Glomerular visceral epithelial cell (primary cell): ENCODE measurements at regions not wholly inside any gene's neighbourhood (a gene's known extent, or its start where the extent isn't known, plus 50 kb on each side); places are given as distances from the start of the nearest gene placed in this dataset.
"Not testable (repeated sequence)": the region's sequence is repeated elsewhere in the genome, so short reads cannot be mapped to it uniquely, and the experiment has no call there.

Experiments used
- DNase-seq: peaks from one replicate; pipeline ENCODE4 v3.0.0-alpha.2; 2016; ENCODE audit errors: extremely low spot score

- DNase-seq: peak; percentile 100
Observed at GRCh38 chr15:66883284-66883911, 181.4 kb downstream of the SMAD6 start.

- no peak for DNase-seq
Observed at GRCh38 chr15:66884115-66884622, 181.2 kb upstream of the SMAD3 start.

GRCh38 chr15:66884661-66885237, 180.7 kb upstream of the SMAD3 start:
- DNase-seq: no peak

- no peak for DNase-seq
Observed at GRCh38 chr15:66885281-66885915, 180.0 kb upstream of the SMAD3 start.

GRCh38 chr15:66886241-66886675, 179.1 kb upstream of the SMAD3 start:
- DNase-seq: no peak

- no peak for DNase-seq
Observed at GRCh38 chr15:66886686-66887273, 178.6 kb upstream of the SMAD3 start.

- not testable (repeated sequence) for DNase-seq
Observed at GRCh38 chr15:66889298-66889697, 176.1 kb upstream of the SMAD3 start.

GRCh38 chr15:66891776-66892175, 173.6 kb upstream of the SMAD3 start:
- no peak for DNase-seq

- no peak for DNase-seq
Observed at GRCh38 chr15:66893294-66893693, 172.1 kb upstream of the SMAD3 start.

GRCh38 chr15:66894363-66894762, 171.0 kb upstream of the SMAD3 start:
- DNase-seq: no peak

- no peak for DNase-seq
Observed at GRCh38 chr15:66894986-66895780, 170.2 kb upstream of the SMAD3 start.

GRCh38 chr15:66895794-66896453, 169.5 kb upstream of the SMAD3 start:
- DNase-seq: no peak

GRCh38 chr15:66896611-66897010, 168.8 kb upstream of the SMAD3 start:
- no peak for DNase-seq

- no peak for DNase-seq
Observed at GRCh38 chr15:66897416-66897815, 168.0 kb upstream of the SMAD3 start.

GRCh38 chr15:66897971-66898370, 167.4 kb upstream of the SMAD3 start:
- peak; percentile 32 for DNase-seq

GRCh38 chr15:66898656-66899386, 166.6 kb upstream of the SMAD3 start:
- DNase-seq: no peak

- DNase-seq: peak; percentile 50
Observed at GRCh38 chr15:66899555-66900350, 165.6 kb upstream of the SMAD3 start.

GRCh38 chr15:66900586-66901310, 164.7 kb upstream of the SMAD3 start:
- DNase-seq: no peak
